NOMO-1 treated with dmso at 0.1 percent for 144 hours (cell line): ENCODE measurements at regions not wholly inside any gene's neighbourhood (a gene's known extent, or its start where the extent isn't known, plus 50 kb on each side); places are given as distances from the start of the nearest gene placed in this dataset.

Experiments used
- DNase-seq: peaks from one replicate; lab custom pipeline; 2025; ENCODE audit not compliant: unreplicated experiment; lab: John Stamatoyannopoulos, UW

- peak; percentile 65 for DNase-seq
Observed at GRCh38 chr7:118615-119391, 73.6 kb upstream of the FAM20C start.

GRCh38 chr7:119392-120163 lies 72.8 kb upstream of the FAM20C start:
- DNase-seq: peak; percentile 65

- DNase-seq: no peak
Observed at GRCh38 chr7:120164-120991, 72.0 kb upstream of the FAM20C start.

GRCh38 chr7:121002-121785 lies 71.2 kb upstream of the FAM20C start:
- DNase-seq: no peak

DNA sequence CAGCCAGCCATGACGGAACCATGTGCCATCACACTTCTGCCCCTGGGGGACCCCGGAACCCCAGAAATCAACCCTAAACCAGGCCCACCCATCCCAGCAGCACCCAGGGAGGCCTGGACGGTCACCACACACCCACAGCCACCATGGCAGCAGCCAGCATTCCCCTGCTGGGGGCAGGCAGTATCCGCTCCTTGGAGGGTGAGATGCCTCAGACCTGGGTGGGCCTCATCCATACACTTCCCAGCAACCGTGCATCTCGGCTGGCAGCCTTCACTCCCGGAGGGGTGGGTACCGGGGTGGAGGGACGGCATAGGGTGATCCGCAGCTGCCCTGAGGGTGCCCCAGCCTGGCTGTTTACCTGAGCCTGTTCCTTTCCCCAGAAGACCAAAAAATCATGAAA lies 69.1 kb upstream of the FAM20C start:
- DNase-seq: no peak

- DNase-seq: no peak
Observed at GRCh38 chr7:124130-124949, 68.0 kb upstream of the FAM20C start.

- no peak for DNase-seq
Observed at GRCh38 chr7:125061-125475, 67.3 kb upstream of the FAM20C start.

DNA sequence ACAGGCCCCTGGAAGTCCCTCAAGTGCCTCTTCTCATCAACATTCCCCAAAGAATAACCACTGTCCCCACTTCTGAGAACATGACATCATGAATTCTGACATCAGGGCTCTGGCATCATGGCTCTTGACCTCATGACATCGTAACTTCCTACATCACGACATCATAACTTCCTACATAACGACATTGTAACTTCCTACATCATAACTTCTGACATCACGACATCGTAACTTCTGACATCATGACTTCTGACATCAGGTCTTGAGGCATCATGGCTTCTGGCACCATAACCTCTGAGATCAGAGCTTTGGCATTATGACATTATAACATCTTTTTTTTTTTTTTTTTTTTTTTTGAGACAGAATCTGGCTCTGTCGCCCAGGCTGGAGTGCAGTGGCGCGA lies 66.7 kb upstream of the FAM20C start:
- DNase-seq: no peak

DNA sequence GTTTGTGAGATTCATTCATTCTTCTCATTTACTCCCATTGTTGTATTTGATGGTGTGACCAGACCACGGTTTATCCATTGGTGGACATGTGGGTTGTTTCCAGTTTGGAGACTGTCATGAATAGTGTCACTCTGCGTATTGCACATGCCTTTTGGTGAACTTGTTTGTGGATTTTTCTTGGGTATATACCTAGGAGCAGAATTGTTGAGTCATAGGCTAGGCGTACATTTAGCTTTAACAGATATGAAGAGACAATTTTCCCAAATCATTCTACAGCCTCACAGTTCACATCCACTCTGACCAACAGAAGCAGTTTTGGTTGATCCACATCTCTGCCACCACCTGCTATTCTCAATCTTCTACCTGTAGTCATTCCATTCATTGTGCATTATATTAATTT lies 66.0 kb upstream of the FAM20C start:
- no peak for DNase-seq

DNA sequence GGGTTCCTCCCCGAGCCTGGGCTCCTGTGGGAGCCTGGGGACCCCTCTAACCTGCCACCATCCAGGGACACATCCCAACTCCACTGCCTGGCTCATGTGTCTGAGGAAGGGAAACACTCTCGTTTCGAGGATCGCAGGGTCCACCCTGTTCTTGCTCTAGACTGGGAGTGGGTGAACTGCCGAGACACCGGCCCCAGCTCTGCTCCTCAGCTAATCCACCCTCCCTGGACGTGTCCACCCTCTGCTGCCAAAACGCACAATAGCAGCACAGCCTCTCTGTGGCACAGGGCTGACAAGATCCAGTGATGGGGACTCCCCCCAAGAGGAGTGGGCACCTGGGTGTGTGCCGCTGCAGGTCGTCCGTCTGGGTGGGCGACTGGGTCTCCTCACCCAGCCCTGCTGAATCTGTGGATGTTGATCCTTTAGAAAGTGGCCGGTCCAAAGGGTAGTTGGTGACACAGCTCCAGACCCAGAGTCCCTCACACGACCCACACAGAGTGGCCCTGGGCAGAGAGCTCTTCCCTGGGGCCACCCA lies 65.2 kb upstream of the FAM20C start:
- no peak for DNase-seq

DNA sequence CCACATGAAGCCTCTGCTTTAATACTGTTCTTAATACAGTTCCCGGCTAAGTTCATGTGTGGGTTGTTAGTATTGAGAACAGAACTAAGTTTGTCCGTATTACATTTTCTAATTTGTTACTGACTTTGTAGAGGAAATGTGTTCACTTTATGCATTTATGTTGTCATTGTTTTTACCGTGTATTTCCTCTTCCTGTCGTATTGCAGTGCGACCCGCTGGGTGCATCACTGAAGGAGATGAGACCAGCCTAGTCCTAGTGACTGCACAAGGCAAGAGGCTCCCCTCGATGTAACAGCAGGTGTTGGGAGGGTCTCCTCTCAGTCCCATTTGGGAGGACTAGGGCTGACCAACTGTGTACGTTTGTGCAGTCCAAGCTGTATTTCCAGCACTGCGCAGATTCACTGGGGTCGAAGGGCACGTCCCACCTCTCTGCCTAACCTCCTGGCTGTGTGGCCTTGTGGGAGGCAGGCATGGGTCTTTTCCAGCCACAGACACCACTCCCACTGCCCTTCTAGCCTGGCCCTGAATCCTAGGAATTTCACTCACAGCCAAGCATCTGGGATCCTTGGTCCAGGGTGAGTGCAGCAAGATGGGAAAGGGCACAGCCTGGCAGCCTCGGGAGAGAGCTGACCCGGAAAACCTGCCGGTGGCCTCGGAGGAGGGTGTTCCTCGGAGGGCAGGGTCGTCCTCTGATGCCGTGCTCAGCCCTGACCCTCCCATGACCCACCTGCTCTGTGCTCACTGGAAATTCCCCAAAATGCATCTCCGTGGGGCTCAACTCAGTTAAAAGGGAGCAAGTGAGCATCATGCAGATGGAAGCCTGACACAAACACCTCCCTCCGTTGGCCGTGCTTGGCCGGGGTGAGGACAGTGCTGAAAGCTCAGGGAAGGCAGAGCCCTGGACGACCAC lies 63.9 kb upstream of the FAM20C start:
- DNase-seq: no peak

GRCh38 chr7:129366-130221 lies 62.8 kb upstream of the FAM20C start:
- DNase-seq: no peak

GRCh38 chr7:130222-130572 lies 62.2 kb upstream of the FAM20C start:
- DNase-seq: no peak

GRCh38 chr7:130875-131780 lies 61.2 kb upstream of the FAM20C start:
- DNase-seq: no peak

DNA sequence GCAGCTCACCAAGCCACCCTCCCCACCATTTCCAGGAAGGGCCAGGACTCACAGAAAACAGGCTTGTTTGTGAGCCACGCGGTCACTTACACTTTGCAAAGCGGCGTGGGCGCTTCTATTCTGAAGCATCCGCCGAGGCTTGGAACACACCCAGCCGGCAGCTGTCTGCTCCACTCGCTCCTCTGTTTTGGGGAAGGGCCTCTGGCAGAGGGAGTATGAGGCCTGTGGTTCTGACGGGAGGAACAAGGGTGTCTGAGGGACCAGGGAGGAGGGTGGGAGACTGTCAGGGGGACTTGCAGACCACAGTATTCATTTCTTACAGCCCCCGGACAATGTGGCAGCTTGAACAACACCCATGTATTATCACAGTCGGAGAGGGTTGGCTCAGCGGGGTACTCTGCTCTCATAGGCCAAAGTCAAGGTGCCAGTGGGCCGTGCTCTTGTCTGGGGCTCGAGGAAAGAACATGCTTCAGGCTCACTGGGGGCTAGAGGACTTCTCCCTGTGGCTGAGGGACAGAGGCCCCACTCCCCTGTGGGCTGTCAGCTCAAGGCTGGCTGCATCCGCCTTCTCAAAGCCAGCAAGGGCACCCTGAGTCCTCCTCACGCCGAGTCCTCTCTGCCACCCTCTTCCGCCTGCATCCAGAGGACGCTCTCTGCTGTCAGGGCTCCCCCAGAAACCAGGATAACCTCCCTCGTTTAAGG lies 60.4 kb upstream of the FAM20C start:
- DNase-seq: no peak

DNA sequence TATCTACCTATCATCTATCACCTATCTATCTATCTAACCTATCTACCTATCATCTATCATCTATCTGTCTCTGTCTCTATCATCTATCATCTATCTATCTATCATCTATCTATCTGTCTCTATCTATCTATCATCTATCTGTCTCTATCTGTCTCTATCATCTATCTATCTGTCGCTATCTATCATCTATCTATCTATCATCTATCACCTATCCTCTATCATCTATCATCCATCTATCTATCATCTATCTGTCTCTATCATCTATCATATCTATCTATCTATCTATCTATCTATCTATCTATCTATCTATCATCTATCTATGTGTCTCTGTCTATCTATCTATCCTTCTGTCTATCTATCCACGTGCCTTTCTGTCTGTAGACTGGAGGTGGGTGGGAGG lies 59.5 kb upstream of the FAM20C start:
- DNase-seq: no peak
